ENCODE measurements at regions not wholly inside any gene's neighbourhood (a gene's known extent, or its start where the extent isn't known, plus 50 kb on each side); places are given as distances from the start of the nearest gene placed in this dataset.

DNA sequence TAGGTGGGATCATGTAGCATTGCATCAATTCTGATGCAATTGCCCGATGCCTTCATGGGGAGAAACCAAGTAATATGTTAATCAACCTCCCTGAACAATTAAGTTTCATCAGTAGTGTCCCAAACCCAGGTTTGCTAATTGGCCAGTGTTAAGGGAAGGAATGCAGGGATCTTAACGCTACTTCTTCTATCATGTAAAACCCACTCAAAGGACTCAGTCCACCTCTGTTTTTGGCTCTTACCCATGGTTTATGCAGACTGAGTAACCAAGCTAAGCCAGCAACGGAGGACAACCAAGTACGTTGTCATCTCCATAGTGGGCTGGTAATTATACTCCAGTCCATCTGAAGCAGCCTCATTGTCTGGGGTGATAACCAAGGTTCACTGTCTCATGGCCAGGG is 203.0 kb upstream of the FMN2 start:
- no peaks in the 10 kb centered on the region for H3K36me3 ChIP-seq (ENCODE audit: insufficient read depth, low read length)
- H4K20me1 ChIP-seq (ENCODE audit: insufficient read depth, low read length): no peaks in the 10 kb centered on the region
- H3K4me1 ChIP-seq (ENCODE audit: insufficient read depth, low read length, poor library complexity, severe bottlenecking): no peaks in the 10 kb centered on the region
- no peak for DNase-seq (ENCODE audit: low spot score)
- intact Hi-C loops (cut with micrococcal nuclease; ENCODE audit: unreplicated experiment): no loop called here
- H2AFZ ChIP-seq (ENCODE audit: low read length): no peak overlapping the region
- BruUV-seq (replicated peaks): no TSS peak
- H3K27ac ChIP-seq (ENCODE audit: low read depth, low read length, poor library complexity, severe bottlenecking): no peak overlapping the region
- ChIA-PET CTCF (ENCODE audit: unreplicated experiment) (no interaction called here), POLR2A (interaction anchor here (0.7 kb wide), 1 partner anchor 343 kb away, joined by 4 read pairs; no protein-coding TSS in a partner anchor)
- H3K4me2 ChIP-seq (ENCODE audit: low read length): no peak overlapping the region
- no peaks in the 10 kb centered on the region for H3K9me3 ChIP-seq (ENCODE audit: low read length)
- no peaks in the 10 kb centered on the region for H3K9me2 ChIP-seq (ENCODE audit: insufficient read depth, low read length)
- TF ChIP-seq CTCF (conservative IDR thresholded peaks at IDR 0.05; ENCODE audit: low read length) (no peak), EZH2phosphoT487 (IDR thresholded peaks at IDR 0.05; ENCODE audit: borderline replicate concordance, low read depth, low read length) (no peak)
- H3K79me2 ChIP-seq (ENCODE audit: insufficient read depth, low read depth, low read length): no peaks in the 10 kb centered on the region
- H3K4me3 ChIP-seq (ENCODE audit: low read depth, low read length, poor library complexity, severe bottlenecking): no peak overlapping the region

GRCh38 chr1:239891621-239892358 is 199.9 kb upstream of the FMN2 start:
- Histone ChIP-seq H2AFZ (ENCODE audit: low read length) (no peak overlapping the region), H3K9me3 (ENCODE audit: low read length) (no peaks in the 10 kb centered on the region), H3K27ac (ENCODE audit: low read depth, low read length, poor library complexity, severe bottlenecking) (no peak overlapping the region), H3K9me2 (ENCODE audit: insufficient read depth, low read length) (no peaks in the 10 kb centered on the region), H3K36me3 (ENCODE audit: insufficient read depth, low read length) (no peaks in the 10 kb centered on the region), H3K4me2 (ENCODE audit: low read length) (no peak overlapping the region), H3K4me3 (ENCODE audit: low read depth, low read length, poor library complexity, severe bottlenecking) (no peak overlapping the region), H3K4me1 (ENCODE audit: insufficient read depth, low read length, poor library complexity, severe bottlenecking) (no peaks in the 10 kb centered on the region), H4K20me1 (ENCODE audit: insufficient read depth, low read length) (no peaks in the 10 kb centered on the region), H3K79me2 (ENCODE audit: insufficient read depth, low read depth, low read length) (no peaks in the 10 kb centered on the region)
- ChIA-PET CTCF (ENCODE audit: unreplicated experiment) (no interaction called here), POLR2A (no interaction called here)
- no peak for DNase-seq (ENCODE audit: low spot score)
- no TSS peak for BruUV-seq (replicated peaks)
- intact Hi-C loops (cut with micrococcal nuclease; ENCODE audit: unreplicated experiment): no loop called here
- TF ChIP-seq EZH2phosphoT487 (IDR thresholded peaks at IDR 0.05; ENCODE audit: borderline replicate concordance, low read depth, low read length) (no peak), CTCF (conservative IDR thresholded peaks at IDR 0.05; ENCODE audit: low read length) (no peak)

DNA sequence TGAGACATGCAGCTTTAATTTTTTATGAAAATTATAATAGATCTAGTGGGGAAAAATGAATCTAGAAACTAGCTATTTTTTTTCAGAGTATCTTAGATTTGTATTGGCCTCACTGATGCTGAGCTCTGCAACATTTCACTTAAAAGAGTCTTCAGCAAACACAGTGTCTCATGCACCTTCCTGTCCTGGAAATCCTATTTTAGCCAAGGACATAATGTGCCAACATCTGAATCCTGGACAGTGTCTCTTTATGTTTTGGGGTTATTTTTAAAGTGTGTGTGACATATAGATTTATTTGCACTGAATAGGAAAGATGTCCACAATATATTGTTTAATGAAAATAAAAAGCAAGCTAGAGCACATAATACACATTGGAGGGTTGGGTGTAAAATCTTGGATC is 199.1 kb upstream of the FMN2 start:
- no peaks in the 10 kb centered on the region for H3K9me2 ChIP-seq (ENCODE audit: insufficient read depth, low read length)
- BruUV-seq (replicated peaks): no TSS peak
- H3K36me3 ChIP-seq (ENCODE audit: insufficient read depth, low read length): no peaks in the 10 kb centered on the region
- no peak overlapping the region for H3K4me2 ChIP-seq (ENCODE audit: low read length)
- TF ChIP-seq EZH2phosphoT487 (IDR thresholded peaks at IDR 0.05; ENCODE audit: borderline replicate concordance, low read depth, low read length) (no peak), CTCF (conservative IDR thresholded peaks at IDR 0.05; ENCODE audit: low read length) (no peak)
- no peaks in the 10 kb centered on the region for H3K79me2 ChIP-seq (ENCODE audit: insufficient read depth, low read depth, low read length)
- H4K20me1 ChIP-seq (ENCODE audit: insufficient read depth, low read length): no peaks in the 10 kb centered on the region
- H3K9me3 ChIP-seq (ENCODE audit: low read length): no peaks in the 10 kb centered on the region
- DNase-seq (ENCODE audit: low spot score): no peak
- no peak overlapping the region for H3K4me3 ChIP-seq (ENCODE audit: low read depth, low read length, poor library complexity, severe bottlenecking)
- intact Hi-C loops (cut with micrococcal nuclease; ENCODE audit: unreplicated experiment): no loop called here
- no peak overlapping the region for H3K27ac ChIP-seq (ENCODE audit: low read depth, low read length, poor library complexity, severe bottlenecking)
- ChIA-PET CTCF (ENCODE audit: unreplicated experiment) (no interaction called here), POLR2A (interaction anchor here (0.6 kb wide), 1 partner anchor 1628 kb away, joined by 3 read pairs; no protein-coding TSS in a partner anchor)
- no peaks in the 10 kb centered on the region for H3K4me1 ChIP-seq (ENCODE audit: insufficient read depth, low read length, poor library complexity, severe bottlenecking)
- no peak overlapping the region for H2AFZ ChIP-seq (ENCODE audit: low read length)

Measured in OCI-LY7 (cell line).